Loucy (cell line): ENCODE measurements at regions not wholly inside any gene's neighbourhood (a gene's known extent, or its start where the extent isn't known, plus 50 kb on each side); places are given as distances from the start of the nearest gene placed in this dataset.

Experiments
- H2AFZ ChIP-seq: fragments of 200-600 bp; sonication (generic); 2 replicates; pipeline ENCODE4 v1.6.0; 2016; ENCODE audit warnings: antibody characterized with exemption, mild to moderate bottlenecking, low read length, moderate library complexity
- H3F3A ChIP-seq: fragments of 200-600 bp; 2 replicates; pipeline ENCODE4 v1.6.0; 2016; ENCODE audit warnings: antibody characterized with exemption, low read depth, mild to moderate bottlenecking
- H3K27me3 ChIP-seq: fragments of 200-600 bp; sonication (generic); 2 replicates; pipeline ENCODE4 v1.6.1; 2014; ENCODE audit warnings: low read length, mild to moderate bottlenecking; ENCODE audit not compliant: insufficient read depth, poor library complexity, severe bottlenecking
- H3K36me3 ChIP-seq: fragments of 200-600 bp; sonication (generic); 2 replicates; pipeline ENCODE4 v1.6.1; 2016; ENCODE audit warnings: low read length; ENCODE audit not compliant: insufficient read depth
- H3K4me1 ChIP-seq: fragments of 200-600 bp; sonication (generic); 2 replicates; pipeline ENCODE4 v1.5.1; 2014; ENCODE audit warnings: low read length, mild to moderate bottlenecking; ENCODE audit not compliant: insufficient read depth, poor library complexity, severe bottlenecking
- H3K4me2 ChIP-seq: fragments of 200-600 bp; sonication (generic); 2 replicates; pipeline ENCODE4 v1.6.0; 2014; ENCODE audit warnings: antibody characterized with exemption, low read length, low read depth, mild to moderate bottlenecking; ENCODE audit not compliant: poor library complexity, severe bottlenecking
- H3K4me3 ChIP-seq: fragments of 200-600 bp; sonication (generic); 2 replicates; pipeline ENCODE4 v1.5.1; 2014; ENCODE audit warnings: low read length, mild to moderate bottlenecking, mixed read lengths; ENCODE audit not compliant: poor library complexity, severe bottlenecking
- H3K79me2 ChIP-seq: fragments of 200-600 bp; sonication (generic); 2 replicates; pipeline ENCODE4 v1.6.1; 2014; ENCODE audit warnings: low read length; ENCODE audit not compliant: insufficient read depth
- H3K9ac ChIP-seq: fragments of 200-600 bp; sonication (generic); 2 replicates; pipeline ENCODE4 v1.6.0; 2014; ENCODE audit warnings: mild to moderate bottlenecking, low read depth, low read length, moderate library complexity; ENCODE audit not compliant: poor library complexity, severe bottlenecking
- H3K9me2 ChIP-seq: fragments of 200-600 bp; sonication (generic); replicated peaks from 2 replicates; pipeline ENCODE4 v1.6.1; 2016; ENCODE audit warnings: low read depth, low read length, mixed read lengths
- H3K9me3 ChIP-seq: fragments of 200-600 bp; sonication (generic); 2 replicates; pipeline ENCODE4 v1.6.1; 2014; ENCODE audit warnings: mild to moderate bottlenecking, antibody characterized with exemption, low read length, low read depth; ENCODE audit not compliant: insufficient read depth
- H4K20me1 ChIP-seq: fragments of 200-600 bp; sonication (generic); 2 replicates; pipeline ENCODE4 v1.6.0; 2014; ENCODE audit warnings: antibody characterized with exemption, low read length, mild to moderate bottlenecking; ENCODE audit not compliant: insufficient read depth, poor library complexity, severe bottlenecking
- EZH2phosphoT487 ChIP-seq: fragments of 200-600 bp; IDR thresholded peaks from 2 replicates; pipeline ENCODE4 v1.6.1; 2018; ENCODE audit warnings: antibody characterized with exemption, mild to moderate bottlenecking, moderate library complexity, borderline replicate concordance
- TF ChIP-seq, protein P1 (sequence below): fragments of 200-600 bp; sonication (generic); conservative IDR thresholded peaks from 2 replicates; pipeline ENCODE4 v1.5.1; 2014; ENCODE audit warnings: mild to moderate bottlenecking, antibody characterized with exemption, low read length

DNA sequence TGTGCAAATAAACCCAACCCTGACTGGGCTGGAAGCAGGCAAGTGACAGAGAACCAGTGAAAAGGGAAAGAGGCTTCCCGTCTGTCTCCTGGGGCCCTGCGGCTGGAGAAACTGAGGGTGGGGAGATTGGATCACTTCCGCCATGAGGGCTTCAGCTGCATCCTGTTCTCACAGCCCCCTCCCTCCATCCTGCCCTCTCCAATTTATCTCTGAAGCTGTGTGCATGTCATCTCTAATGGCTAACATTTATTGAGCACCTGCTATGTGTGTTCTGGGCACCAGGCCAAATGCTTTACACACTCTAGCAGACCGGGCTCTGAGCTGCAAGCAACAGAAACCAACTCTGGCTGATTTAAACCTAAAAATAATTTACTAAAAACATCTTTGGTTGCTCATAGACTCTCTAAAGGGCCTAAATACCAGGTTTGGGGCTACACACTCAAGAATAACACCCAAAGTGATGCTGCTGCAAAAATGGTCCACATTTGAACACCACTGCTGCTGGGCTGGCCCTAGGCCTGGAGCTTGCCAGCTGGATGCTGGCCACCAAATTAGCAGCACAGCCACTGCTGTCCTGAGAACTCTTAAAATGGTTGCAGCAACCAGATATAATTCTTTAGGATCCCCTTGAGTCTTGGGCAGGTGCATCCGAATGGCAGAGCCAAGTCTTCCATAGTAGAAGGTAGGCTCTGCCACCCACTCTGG is 123.6 kb upstream of the LRFN2 start:
- H4K20me1 ChIP-seq: no peaks in the 10 kb centered on the region
- no peak overlapping the region for H3K4me2 ChIP-seq
- TF ChIP-seq, protein P1, sequence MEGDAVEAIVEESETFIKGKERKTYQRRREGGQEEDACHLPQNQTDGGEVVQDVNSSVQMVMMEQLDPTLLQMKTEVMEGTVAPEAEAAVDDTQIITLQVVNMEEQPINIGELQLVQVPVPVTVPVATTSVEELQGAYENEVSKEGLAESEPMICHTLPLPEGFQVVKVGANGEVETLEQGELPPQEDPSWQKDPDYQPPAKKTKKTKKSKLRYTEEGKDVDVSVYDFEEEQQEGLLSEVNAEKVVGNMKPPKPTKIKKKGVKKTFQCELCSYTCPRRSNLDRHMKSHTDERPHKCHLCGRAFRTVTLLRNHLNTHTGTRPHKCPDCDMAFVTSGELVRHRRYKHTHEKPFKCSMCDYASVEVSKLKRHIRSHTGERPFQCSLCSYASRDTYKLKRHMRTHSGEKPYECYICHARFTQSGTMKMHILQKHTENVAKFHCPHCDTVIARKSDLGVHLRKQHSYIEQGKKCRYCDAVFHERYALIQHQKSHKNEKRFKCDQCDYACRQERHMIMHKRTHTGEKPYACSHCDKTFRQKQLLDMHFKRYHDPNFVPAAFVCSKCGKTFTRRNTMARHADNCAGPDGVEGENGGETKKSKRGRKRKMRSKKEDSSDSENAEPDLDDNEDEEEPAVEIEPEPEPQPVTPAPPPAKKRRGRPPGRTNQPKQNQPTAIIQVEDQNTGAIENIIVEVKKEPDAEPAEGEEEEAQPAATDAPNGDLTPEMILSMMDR: no peak
- no peak for TF ChIP-seq EZH2phosphoT487
- no peaks in the 10 kb centered on the region for H3K79me2 ChIP-seq
- no peaks in the 10 kb centered on the region for H3K27me3 ChIP-seq
- no peaks in the 10 kb centered on the region for H3K36me3 ChIP-seq
- no peak overlapping the region for H3K4me3 ChIP-seq
- H2AFZ ChIP-seq: no peak overlapping the region
- H3K9ac ChIP-seq: peak overlapping the region; percentile 21
- H3K4me1 ChIP-seq: peaks cover 68% of the 10 kb centered on the region
- no peaks in the 10 kb centered on the region for H3K9me2 ChIP-seq
- H3F3A ChIP-seq: peaks cover 7% of the 10 kb centered on the region; the same call in 1 of the 2 replicates
- H3K9me3 ChIP-seq: no peaks in the 10 kb centered on the region

DNA sequence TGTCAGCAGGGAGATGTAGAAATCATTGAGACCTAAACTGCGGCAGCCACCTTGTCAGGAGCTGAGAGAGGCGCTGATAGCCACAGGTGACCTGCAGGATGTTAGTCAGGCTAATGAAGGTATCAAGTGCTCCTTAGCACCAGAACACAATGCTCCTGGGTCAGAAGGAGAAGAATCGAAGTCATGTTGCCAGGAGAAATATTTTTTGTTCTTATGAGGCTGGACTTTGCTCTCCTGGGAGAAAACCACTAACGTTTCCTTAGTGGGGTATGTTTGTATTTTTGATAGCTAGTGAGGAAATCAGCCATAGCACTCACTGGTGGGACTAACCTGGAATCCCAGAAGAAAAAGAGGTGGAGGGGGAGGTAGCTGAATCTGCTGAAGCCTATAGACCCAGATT is 120.9 kb upstream of the LRFN2 start:
- Histone ChIP-seq H3K4me3 (no peak overlapping the region), H3K4me2 (no peak overlapping the region), H4K20me1 (no peaks in the 10 kb centered on the region), H2AFZ (no peak overlapping the region), H3K9me2 (no peaks in the 10 kb centered on the region), H3K27me3 (no peaks in the 10 kb centered on the region), H3K36me3 (no peaks in the 10 kb centered on the region), H3K9ac (no peak overlapping the region), H3K9me3 (no peaks in the 10 kb centered on the region), H3F3A (no peaks in the 10 kb centered on the region), H3K79me2 (no peaks in the 10 kb centered on the region), H3K4me1 (peaks cover 50% of the 10 kb centered on the region)
- TF ChIP-seq, protein P1: no peak

DNA sequence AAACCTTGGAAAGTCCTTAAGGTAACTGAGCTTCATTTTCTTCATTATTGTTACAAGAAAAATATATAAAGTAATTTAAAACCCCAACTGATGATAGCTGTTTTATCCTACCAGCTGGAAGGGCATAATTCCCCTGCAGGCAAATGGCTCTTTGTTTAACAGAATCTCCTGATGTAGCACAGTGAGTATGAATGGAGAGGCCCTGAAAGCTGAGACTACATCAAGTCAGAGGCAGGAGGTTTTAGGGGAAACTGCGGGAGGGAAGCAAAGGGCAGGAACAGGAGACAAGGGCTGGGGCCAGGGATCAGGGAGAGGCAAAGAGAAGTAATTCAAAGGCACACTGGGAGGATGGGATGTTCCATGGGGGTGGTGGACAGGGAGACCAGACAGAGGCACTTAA is 119.0 kb upstream of the LRFN2 start:
- Histone ChIP-seq H3K9me2 (no peaks in the 10 kb centered on the region), H3K9me3 (no peaks in the 10 kb centered on the region), H3K4me3 (no peak overlapping the region), H3K36me3 (no peaks in the 10 kb centered on the region), H3K9ac (no peak overlapping the region), H3K4me2 (no peak overlapping the region), H3F3A (no peaks in the 10 kb centered on the region), H3K79me2 (no peaks in the 10 kb centered on the region), H2AFZ (no peak overlapping the region), H3K4me1 (peaks cover 35% of the 10 kb centered on the region), H4K20me1 (no peaks in the 10 kb centered on the region), H3K27me3 (no peaks in the 10 kb centered on the region)
- TF ChIP-seq, protein P1: no peak
- TF ChIP-seq EZH2phosphoT487: no peak
